HEK293 (cell line): ENCODE measurements at regions not wholly inside any gene's neighbourhood (a gene's known extent, or its start where the extent isn't known, plus 50 kb on each side); places are given as distances from the start of the nearest gene placed in this dataset.

ENCODE experiments used
- BCL11A ChIP-seq: fragments of 450-650 bp; formaldehyde crosslinking; IDR thresholded peaks from 2 replicates; pipeline ENCODE4 v1.5.1; 2016; ENCODE audit warnings: low read depth, missing biosample characterization, missing genetic modification characterization
- REST ChIP-seq: fragments of 450-650 bp; formaldehyde crosslinking; IDR thresholded peaks from 2 replicates; pipeline ENCODE4 v1.5.1; 2016; ENCODE audit warnings: missing biosample characterization, missing genetic modification characterization
- ZBTB7A ChIP-seq: fragments of 450-650 bp; formaldehyde crosslinking; IDR thresholded peaks from 2 replicates; pipeline ENCODE4 v1.5.1; 2016; ENCODE audit warnings: low read depth, missing biosample characterization, missing genetic modification characterization
- ZFP41 ChIP-seq: fragments of 450-650 bp; formaldehyde crosslinking; IDR thresholded peaks from 2 replicates; pipeline ENCODE4 v1.5.1; 2016; ENCODE audit warnings: missing biosample characterization, missing genetic modification characterization, borderline replicate concordance
- ZNF10 ChIP-seq: fragments of 450-650 bp; formaldehyde crosslinking; IDR thresholded peaks from 2 replicates; pipeline ENCODE4 v1.5.1; 2017; ENCODE audit warnings: missing biosample characterization, missing genetic modification characterization
- ZNF529 ChIP-seq: fragments of 450-650 bp; formaldehyde crosslinking; IDR thresholded peaks from 2 replicates; pipeline ENCODE4 v1.5.1; 2017; ENCODE audit warnings: missing genetic modification characterization, missing biosample characterization; ENCODE audit not compliant: insufficient replicate concordance
- ZNF571 ChIP-seq: fragments of 450-650 bp; formaldehyde crosslinking; IDR thresholded peaks from 2 replicates; pipeline ENCODE4 v1.5.0; 2017; ENCODE audit warnings: missing biosample characterization, missing genetic modification characterization
- ZNF621 ChIP-seq: fragments of 450-650 bp; formaldehyde crosslinking; IDR thresholded peaks from 2 replicates; pipeline ENCODE4 v1.5.1; 2017; ENCODE audit warnings: missing biosample characterization, missing genetic modification characterization
- ZXDB ChIP-seq: fragments of 450-650 bp; formaldehyde crosslinking; IDR thresholded peaks from 2 replicates; pipeline ENCODE4 v1.5.1; 2016; ENCODE audit warnings: missing biosample characterization, missing genetic modification characterization
- TF ChIP-seq, protein P1 (sequence below): fragments of 450-650 bp; formaldehyde crosslinking; IDR thresholded peaks from 2 replicates; pipeline ENCODE4 v1.5.1; 2016; ENCODE audit warnings: missing biosample characterization, missing genetic modification characterization
- TF ChIP-seq, protein P2 (sequence below): fragments of 450-650 bp; formaldehyde crosslinking; IDR thresholded peaks from 2 replicates; pipeline ENCODE4 v1.5.1; 2016; ENCODE audit warnings: missing biosample characterization, missing genetic modification characterization
- TF ChIP-seq, protein P3 (sequence below): fragments of 450-650 bp; formaldehyde crosslinking; IDR thresholded peaks from 2 replicates; pipeline ENCODE4 v1.5.1; 2016; ENCODE audit warnings: missing biosample characterization, missing genetic modification characterization, borderline replicate concordance

DNA sequence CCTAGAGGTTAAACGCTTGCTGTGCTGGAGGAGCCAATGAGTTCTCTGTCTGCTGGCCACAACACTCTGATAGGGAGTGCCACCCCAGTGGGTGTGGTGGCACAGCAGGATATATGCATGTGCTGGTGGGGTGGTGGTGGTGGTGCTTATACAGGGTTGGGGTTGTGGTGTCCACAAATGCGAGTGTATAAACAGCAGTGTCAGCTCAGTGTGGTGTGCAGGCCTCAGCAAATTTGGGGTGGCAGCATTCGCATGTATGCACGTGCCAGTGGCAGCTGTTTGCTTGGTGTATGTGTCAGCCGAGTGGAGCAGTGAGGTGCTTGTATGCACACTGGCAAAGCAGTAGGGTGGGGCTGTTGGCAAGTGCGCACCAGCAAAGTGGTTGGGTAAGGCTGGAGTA lies 157.4 kb downstream of the FAM47A start:
- TF ChIP-seq REST (tag by site-specific recombination) (no peak), ZNF621 (tag by site-specific recombination) (no peak), ZXDB (tag by site-specific recombination) (no peak), ZNF571 (tag by site-specific recombination) (no peak), BCL11A (tag by site-specific recombination) (no peak), ZNF10 (no peak), ZFP41 (no peak), ZBTB7A (tag by site-specific recombination) (no peak), ZNF529 (no peak)
- TF ChIP-seq, protein P1, sequence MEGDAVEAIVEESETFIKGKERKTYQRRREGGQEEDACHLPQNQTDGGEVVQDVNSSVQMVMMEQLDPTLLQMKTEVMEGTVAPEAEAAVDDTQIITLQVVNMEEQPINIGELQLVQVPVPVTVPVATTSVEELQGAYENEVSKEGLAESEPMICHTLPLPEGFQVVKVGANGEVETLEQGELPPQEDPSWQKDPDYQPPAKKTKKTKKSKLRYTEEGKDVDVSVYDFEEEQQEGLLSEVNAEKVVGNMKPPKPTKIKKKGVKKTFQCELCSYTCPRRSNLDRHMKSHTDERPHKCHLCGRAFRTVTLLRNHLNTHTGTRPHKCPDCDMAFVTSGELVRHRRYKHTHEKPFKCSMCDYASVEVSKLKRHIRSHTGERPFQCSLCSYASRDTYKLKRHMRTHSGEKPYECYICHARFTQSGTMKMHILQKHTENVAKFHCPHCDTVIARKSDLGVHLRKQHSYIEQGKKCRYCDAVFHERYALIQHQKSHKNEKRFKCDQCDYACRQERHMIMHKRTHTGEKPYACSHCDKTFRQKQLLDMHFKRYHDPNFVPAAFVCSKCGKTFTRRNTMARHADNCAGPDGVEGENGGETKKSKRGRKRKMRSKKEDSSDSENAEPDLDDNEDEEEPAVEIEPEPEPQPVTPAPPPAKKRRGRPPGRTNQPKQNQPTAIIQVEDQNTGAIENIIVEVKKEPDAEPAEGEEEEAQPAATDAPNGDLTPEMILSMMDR, result no peak
- TF ChIP-seq, protein P2, sequence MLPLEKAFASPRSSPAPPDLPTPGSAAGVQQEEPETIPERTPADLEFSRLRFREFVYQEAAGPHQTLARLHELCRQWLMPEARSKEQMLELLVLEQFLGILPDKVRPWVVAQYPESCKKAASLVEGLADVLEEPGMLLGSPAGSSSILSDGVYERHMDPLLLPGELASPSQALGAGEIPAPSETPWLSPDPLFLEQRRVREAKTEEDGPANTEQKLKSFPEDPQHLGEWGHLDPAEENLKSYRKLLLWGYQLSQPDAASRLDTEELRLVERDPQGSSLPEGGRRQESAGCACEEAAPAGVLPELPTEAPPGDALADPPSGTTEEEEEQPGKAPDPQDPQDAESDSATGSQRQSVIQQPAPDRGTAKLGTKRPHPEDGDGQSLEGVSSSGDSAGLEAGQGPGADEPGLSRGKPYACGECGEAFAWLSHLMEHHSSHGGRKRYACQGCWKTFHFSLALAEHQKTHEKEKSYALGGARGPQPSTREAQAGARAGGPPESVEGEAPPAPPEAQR (tag by site-specific recombination), result no peak
- TF ChIP-seq, protein P3, sequence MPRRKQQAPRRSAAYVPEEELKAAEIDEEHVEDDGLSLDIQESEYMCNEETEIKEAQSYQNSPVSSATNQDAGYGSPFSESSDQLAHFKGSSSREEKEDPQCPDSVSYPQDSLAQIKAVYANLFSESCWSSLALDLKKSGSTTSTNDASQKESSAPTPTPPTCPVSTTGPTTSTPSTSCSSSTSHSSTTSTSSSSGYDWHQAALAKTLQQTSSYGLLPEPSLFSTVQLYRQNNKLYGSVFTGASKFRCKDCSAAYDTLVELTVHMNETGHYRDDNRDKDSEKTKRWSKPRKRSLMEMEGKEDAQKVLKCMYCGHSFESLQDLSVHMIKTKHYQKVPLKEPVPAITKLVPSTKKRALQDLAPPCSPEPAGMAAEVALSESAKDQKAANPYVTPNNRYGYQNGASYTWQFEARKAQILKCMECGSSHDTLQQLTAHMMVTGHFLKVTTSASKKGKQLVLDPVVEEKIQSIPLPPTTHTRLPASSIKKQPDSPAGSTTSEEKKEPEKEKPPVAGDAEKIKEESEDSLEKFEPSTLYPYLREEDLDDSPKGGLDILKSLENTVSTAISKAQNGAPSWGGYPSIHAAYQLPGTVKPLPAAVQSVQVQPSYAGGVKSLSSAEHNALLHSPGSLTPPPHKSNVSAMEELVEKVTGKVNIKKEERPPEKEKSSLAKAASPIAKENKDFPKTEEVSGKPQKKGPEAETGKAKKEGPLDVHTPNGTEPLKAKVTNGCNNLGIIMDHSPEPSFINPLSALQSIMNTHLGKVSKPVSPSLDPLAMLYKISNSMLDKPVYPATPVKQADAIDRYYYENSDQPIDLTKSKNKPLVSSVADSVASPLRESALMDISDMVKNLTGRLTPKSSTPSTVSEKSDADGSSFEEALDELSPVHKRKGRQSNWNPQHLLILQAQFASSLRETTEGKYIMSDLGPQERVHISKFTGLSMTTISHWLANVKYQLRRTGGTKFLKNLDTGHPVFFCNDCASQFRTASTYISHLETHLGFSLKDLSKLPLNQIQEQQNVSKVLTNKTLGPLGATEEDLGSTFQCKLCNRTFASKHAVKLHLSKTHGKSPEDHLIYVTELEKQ (tag by site-specific recombination), result no peak
